Thymus (tissue), 11 donors: ENCODE measurements at regions not wholly inside any gene's neighbourhood (a gene's known extent, or its start where the extent isn't known, plus 50 kb on each side); places are given as distances from the start of the nearest gene placed in this dataset.

Experiments
- DNase-seq, 9 donors: peaks; one replicate each; pipeline ENCODE4 v3.0.0-alpha.2; 2013; ENCODE audit warnings: low spot score in 9 of 9, low read depth in 6 of 9, missing footprints in 1 of 9
- H3K27ac ChIP-seq, 2 donors: one replicate each; pipeline ENCODE4 v1.5.1; 2013; ENCODE audit warnings: control low read depth in 1 of 2, low read depth in 1 of 2, low read length in 1 of 2, mild to moderate bottlenecking in 1 of 2, moderate library complexity in 1 of 2
- H3K27me3 ChIP-seq, 2 donors: one replicate each; pipeline ENCODE4 v1.5.1; 2013; ENCODE audit warnings: low read length in 1 of 2; ENCODE audit not compliant: control insufficient read depth in 2 of 2, insufficient read depth in 1 of 2
- H3K36me3 ChIP-seq, 2 donors: one replicate each; pipeline ENCODE4 v1.5.1; 2013; ENCODE audit warnings: low read length in 1 of 2, mild to moderate bottlenecking in 1 of 2, moderate library complexity in 1 of 2; ENCODE audit not compliant: control insufficient read depth in 2 of 2, insufficient read depth in 2 of 2
- H3K4me1 ChIP-seq, 2 donors: one replicate each; pipeline ENCODE4 v1.5.1; 2013; ENCODE audit warnings: low read length in 2 of 2; ENCODE audit not compliant: control insufficient read depth in 2 of 2, insufficient read depth in 2 of 2
- H3K4me3 ChIP-seq, 2 donors: one replicate each; pipeline ENCODE4 v1.5.1; 2013; ENCODE audit warnings: low read length in 2 of 2, control low read depth in 1 of 2, mild to moderate bottlenecking in 1 of 2
- H3K9me3 ChIP-seq, 2 donors: one replicate each; pipeline ENCODE4 v1.5.1; 2013; ENCODE audit warnings: low read length in 1 of 2, mild to moderate bottlenecking in 1 of 2; ENCODE audit not compliant: control insufficient read depth in 2 of 2, insufficient read depth in 1 of 2
- WGBS: extraction: QIAGEN DNeasy Blood & Tissue Kit; methylation state at CpG from one replicate; pipeline ENCODE4 v1.1.7; 2013; 5-methylcytosine and 5-hydroxymethylcytosine counted together
- donor health status: healthy.

GRCh38 chr20:48535556-48535955, 292.2 kb downstream of the PREX1 start:
- DNase-seq = no peak
- WGBS = 93% methylated on average over 5 of the region's 5 CpGs
- H3K27ac ChIP-seq = no peak overlapping the region
- no peaks in the 10 kb centered on the region for H3K27me3 ChIP-seq
- H3K9me3 ChIP-seq = no peaks in the 10 kb centered on the region
- no peaks in the 10 kb centered on the region for H3K36me3 ChIP-seq
- no peak overlapping the region for H3K4me3 ChIP-seq
- H3K4me1 ChIP-seq = no peaks in the 10 kb centered on the region

- no peak overlapping the region for H3K27ac ChIP-seq
- 88% methylated on average over 2 of the region's 2 CpGs for WGBS
- H3K4me3 ChIP-seq = no peak overlapping the region
- no peaks in the 10 kb centered on the region for H3K36me3 ChIP-seq
- H3K9me3 ChIP-seq = no peaks in the 10 kb centered on the region
- no peaks in the 10 kb centered on the region for H3K4me1 ChIP-seq
- H3K27me3 ChIP-seq = no peaks in the 10 kb centered on the region
- DNase-seq = no peak
These were observed 295.8 kb downstream of the PREX1 start for GRCh38 chr20:48532028-48532427.

GRCh38 chr20:48531505-48531904, 296.3 kb downstream of the PREX1 start:
- H3K4me1 ChIP-seq = no peaks in the 10 kb centered on the region
- H3K4me3 ChIP-seq = no peak overlapping the region
- no peaks in the 10 kb centered on the region for H3K36me3 ChIP-seq
- no peak overlapping the region for H3K27ac ChIP-seq
- H3K27me3 ChIP-seq = no peaks in the 10 kb centered on the region
- no peaks in the 10 kb centered on the region for H3K9me3 ChIP-seq
- no peak for DNase-seq
- WGBS = 78% methylated on average over 2 of the region's 2 CpGs

- H3K27ac ChIP-seq = no peak overlapping the region
- H3K4me3 ChIP-seq = no peak overlapping the region
- no peak for DNase-seq
- H3K4me1 ChIP-seq = no peaks in the 10 kb centered on the region
- 83% methylated on average over 5 of the region's 5 CpGs for WGBS
- no peaks in the 10 kb centered on the region for H3K27me3 ChIP-seq
- no peaks in the 10 kb centered on the region for H3K36me3 ChIP-seq
- H3K9me3 ChIP-seq = no peaks in the 10 kb centered on the region
These were observed 296.8 kb downstream of the PREX1 start for GRCh38 chr20:48530957-48531356.

GRCh38 chr20:48528346-48528745, 299.5 kb downstream of the PREX1 start:
- Histone ChIP-seq H3K27me3 (no peaks in the 10 kb centered on the region), H3K4me1 (no peaks in the 10 kb centered on the region)
- DNase-seq = no peak

GRCh38 chr20:48527771-48528170, 300.0 kb downstream of the PREX1 start:
- WGBS = 80% methylated on average over 11 of the region's 11 CpGs
- DNase-seq = no peak
- Histone ChIP-seq H3K36me3 (no peaks in the 10 kb centered on the region), H3K4me1 (no peaks in the 10 kb centered on the region), H3K27ac (no peak overlapping the region), H3K9me3 (no peaks in the 10 kb centered on the region), H3K4me3 (no peak overlapping the region), H3K27me3 (no peaks in the 10 kb centered on the region)

More at GRCh38 chr20:48528346-48528745, 299.5 kb downstream of the PREX1 start:
- Histone ChIP-seq H3K27ac (no peak overlapping the region), H3K36me3 (no peaks in the 10 kb centered on the region), H3K9me3 (no peaks in the 10 kb centered on the region), H3K4me3 (no peak overlapping the region)
- WGBS = 98% methylated on average over 7 of the region's 7 CpGs

GRCh38 chr20:48526936-48527335, 300.9 kb downstream of the PREX1 start:
- no peaks in the 10 kb centered on the region for H3K9me3 ChIP-seq
- 86% methylated on average over 9 of the region's 9 CpGs for WGBS

GRCh38 chr20:48525400-48525799, 302.4 kb downstream of the PREX1 start:
- DNase-seq = no peak
- Histone ChIP-seq H3K4me3 (no peak overlapping the region), H3K36me3 (no peaks in the 10 kb centered on the region), H3K9me3 (no peaks in the 10 kb centered on the region), H3K27ac (no peak overlapping the region), H3K27me3 (no peaks in the 10 kb centered on the region), H3K4me1 (no peaks in the 10 kb centered on the region)
- 93% methylated on average over 2 of the region's 2 CpGs for WGBS

More at GRCh38 chr20:48526936-48527335, 300.9 kb downstream of the PREX1 start:
- Histone ChIP-seq H3K27ac (no peak overlapping the region), H3K4me3 (no peak overlapping the region), H3K36me3 (no peaks in the 10 kb centered on the region), H3K27me3 (no peaks in the 10 kb centered on the region), H3K4me1 (no peaks in the 10 kb centered on the region)
- DNase-seq = no peak

GRCh38 chr20:48524582-48524981, 303.2 kb downstream of the PREX1 start:
- Histone ChIP-seq H3K9me3 (no peaks in the 10 kb centered on the region), H3K36me3 (no peaks in the 10 kb centered on the region), H3K27me3 (no peaks in the 10 kb centered on the region), H3K4me3 (no peak overlapping the region), H3K4me1 (no peaks in the 10 kb centered on the region), H3K27ac (no peak overlapping the region)
- no peak for DNase-seq
- WGBS = 94% methylated on average over 5 of the region's 5 CpGs
